GM12878 (cell line): ENCODE measurements at regions not wholly inside any gene's neighbourhood (a gene's known extent, or its start where the extent isn't known, plus 50 kb on each side); places are given as distances from the start of the nearest gene placed in this dataset.

Experiments used
- ATAC-seq: fragments of 200-7000 bp; cut with Tn5 transposase; 3 replicates; pipeline ENCODE4 v1.9.1; 2020; ENCODE audit warnings: mild to moderate bottlenecking, moderate library complexity
- BruUV-seq: library from RNA; stranded (reverse); fragments of 400-500 nt; replicated peaks from 2 replicates; lab custom pipeline; 2021; lab: Mats Ljungman, UMichigan
- CTCF ChIA-PET: fragments of 300-600 bp; sonication (Branson Sonifier 250); formaldehyde crosslinking; extraction: SDS; loops from one replicate; lab custom pipeline; 2021; ENCODE audit warnings: inconsistent platforms; lab: Yijun Ruan, JAX
- POLR2A ChIA-PET: fragments of 350-600 bp; formaldehyde crosslinking; extraction: SDS; loops from one replicate; lab custom pipeline; 2021; ENCODE audit warnings: inconsistent platforms; lab: Charles Lee
- RAD21 ChIA-PET: fragments of 300-600 bp; sonication (Branson Sonifier 250); formaldehyde crosslinking; loops from one replicate; lab custom pipeline; 2023; ENCODE audit warnings: antibody characterized with exemption; ENCODE audit not compliant: unreplicated experiment; lab: Charles Lee
- SMC1A ChIA-PET: fragments of 300-600 bp; sonication (Branson Sonifier 250); formaldehyde crosslinking; loops from one replicate; lab custom pipeline; 2023; ENCODE audit not compliant: unreplicated experiment, uncharacterized antibody; lab: Charles Lee
- DNase-seq: peaks from one replicate; pipeline ENCODE4 v3.0.0-alpha.2; 2011; ENCODE audit warnings: low read depth, low spot score
- FAIRE-seq: peaks from 3 replicates; lab custom pipeline; 2011; peaks lifted over from hg19 to GRCh38; lab: Jason Lieb, UNC
- H2AFZ ChIP-seq: 2 replicates; pipeline ENCODE4 v1.6.0; 2011; ENCODE audit warnings: low read depth, low read length, control low read depth; ENCODE audit not compliant: control insufficient read depth
- H3K27ac ChIP-seq: 2 replicates; pipeline ENCODE4 v1.5.1; 2011; ENCODE audit warnings: control low read depth; ENCODE audit not compliant: control insufficient read depth, insufficient read depth
- H3K27me3 ChIP-seq, 2 experiments: replicated peaks in 1 of 2; 2 replicates each; pipeline versions ENCODE4 v1.6.0 to v1.6.1; 2011; ENCODE audit warnings: low read length in 1 of 2; ENCODE audit not compliant: control insufficient read depth in 2 of 2, insufficient read depth in 2 of 2
- H3K36me3 ChIP-seq, 2 experiments: 2 replicates each; pipeline ENCODE4 v1.5.1; 2011; ENCODE audit warnings: low read length in 1 of 2; ENCODE audit not compliant: control insufficient read depth in 2 of 2, insufficient read depth in 2 of 2
- H3K4me1 ChIP-seq: 2 replicates; pipeline ENCODE4 v1.6.1; 2011; ENCODE audit warnings: mild to moderate bottlenecking, low read length, moderate library complexity, mixed read lengths; ENCODE audit not compliant: control insufficient read depth, insufficient read depth
- H3K4me2 ChIP-seq: 2 replicates; pipeline ENCODE4 v1.6.0; 2011; ENCODE audit warnings: control low read depth; ENCODE audit not compliant: control insufficient read depth, insufficient read depth
- H3K4me3 ChIP-seq: fragments of 200-600 bp; sonication (generic); 2 replicates; pipeline ENCODE4 v1.5.1; 2016
- H3K79me2 ChIP-seq: 2 replicates; pipeline ENCODE4 v1.6.0; 2011; ENCODE audit warnings: low read length; ENCODE audit not compliant: control insufficient read depth, insufficient read depth
- H3K9ac ChIP-seq: 2 replicates; pipeline ENCODE4 v1.8.0; 2011; ENCODE audit warnings: low read length, control low read depth, mixed read lengths; ENCODE audit not compliant: control insufficient read depth, insufficient read depth
- H3K9me3 ChIP-seq: replicated peaks from 3 replicates; pipeline ENCODE4 v1.5.1; 2011; ENCODE audit warnings: mild to moderate bottlenecking, low read length; ENCODE audit not compliant: control insufficient read depth, insufficient read depth
- H4K20me1 ChIP-seq: 2 replicates; pipeline ENCODE4 v1.6.0; 2011; ENCODE audit not compliant: control insufficient read depth, insufficient read depth
- ESRRA ChIP-seq: IDR thresholded peaks from 2 replicates; pipeline ENCODE4 v1.6.1; 2012; ENCODE audit warnings: mild to moderate bottlenecking, low read length, improper control_type of control experiment
- GABPA ChIP-seq: IDR thresholded peaks from 2 replicates; pipeline ENCODE4 v1.6.1; 2014; ENCODE audit warnings: antibody characterized with exemption, low read depth, mild to moderate bottlenecking, inconsistent platforms
- HCFC1 ChIP-seq: fragments of 150-350 bp; IDR thresholded peaks from 2 replicates; pipeline ENCODE4 v1.6.1; 2014; ENCODE audit warnings: low read length
- JUND ChIP-seq: IDR thresholded peaks from 2 replicates; pipeline ENCODE4 v1.6.1; 2012; ENCODE audit warnings: low read depth, mild to moderate bottlenecking, low read length, improper control_type of control experiment, moderate library complexity
- KAT2A ChIP-seq: conservative IDR thresholded peaks from 2 replicates; pipeline ENCODE4 v1.6.1; 2011; ENCODE audit warnings: low read depth, low read length; ENCODE audit not compliant: control insufficient read depth
- MXI1 ChIP-seq: fragments of 150-350 bp; IDR thresholded peaks from 2 replicates; pipeline ENCODE4 v1.6.1; 2011; ENCODE audit warnings: low read depth, mild to moderate bottlenecking, inconsistent platforms, low read length, improper control_type of control experiment
- MYB ChIP-seq: fragments of 150-350 bp; IDR thresholded peaks from 2 replicates; pipeline ENCODE4 v1.6.1; 2014; ENCODE audit warnings: mild to moderate bottlenecking, low read depth, low read length, borderline replicate concordance
- PML ChIP-seq: IDR thresholded peaks from 2 replicates; pipeline ENCODE4 v1.6.1; 2012; ENCODE audit warnings: low read length, inconsistent platforms
- SRF ChIP-seq, 2 experiments: IDR thresholded peaks; 2 replicates each; pipeline ENCODE4 v1.6.1; 2011; ENCODE audit warnings: low read depth in 2 of 2, low read length in 2 of 2, mild to moderate bottlenecking in 1 of 2, moderate library complexity in 1 of 2
- STAT3 ChIP-seq: IDR thresholded peaks from 2 replicates; pipeline ENCODE4 v1.6.1; 2011; ENCODE audit warnings: low read depth, low read length, improper control_type of control experiment
- ZNF622 ChIP-seq: fragments of 450-650 bp; IDR thresholded peaks from 2 replicates; pipeline ENCODE4 v1.6.1; 2017; ENCODE audit warnings: mild to moderate bottlenecking, inconsistent platforms
- WGBS: methylation state at CpG from one replicate; pipeline ENCODE4 v1.1.6; 2016; ENCODE audit warnings: low lambda C conversion rate; ENCODE audit not compliant: insufficient replicate concordance, insufficient coverage; ENCODE audit errors: missing lambda C conversion rate; 5-methylcytosine and 5-hydroxymethylcytosine counted together
- in situ Hi-C: fragments of 300-500 bp; cut with MboI; formaldehyde crosslinking; loops from 9 replicates; pipeline ENCODE4 v1.14.3; 2018; ENCODE audit warnings: mixed read lengths
- intact Hi-C: fragments of 100-400 bp; cut with micrococcal nuclease; formaldehyde crosslinking; loops from one replicate; pipeline ENCODE4 v1.14.2; 2022; ENCODE audit not compliant: unreplicated experiment
- TF ChIP-seq, protein P1 (sequence below): fragments of 450-650 bp; IDR thresholded peaks from 2 replicates; pipeline ENCODE4 v1.6.1; 2017; ENCODE audit warnings: mild to moderate bottlenecking, low read depth, inconsistent platforms; ENCODE audit not compliant: poor library complexity, severe bottlenecking
- TF ChIP-seq, protein P2 (sequence below): fragments of 450-650 bp; IDR thresholded peaks from 2 replicates; pipeline ENCODE4 v1.6.1; 2014; ENCODE audit warnings: mild to moderate bottlenecking

DNA sequence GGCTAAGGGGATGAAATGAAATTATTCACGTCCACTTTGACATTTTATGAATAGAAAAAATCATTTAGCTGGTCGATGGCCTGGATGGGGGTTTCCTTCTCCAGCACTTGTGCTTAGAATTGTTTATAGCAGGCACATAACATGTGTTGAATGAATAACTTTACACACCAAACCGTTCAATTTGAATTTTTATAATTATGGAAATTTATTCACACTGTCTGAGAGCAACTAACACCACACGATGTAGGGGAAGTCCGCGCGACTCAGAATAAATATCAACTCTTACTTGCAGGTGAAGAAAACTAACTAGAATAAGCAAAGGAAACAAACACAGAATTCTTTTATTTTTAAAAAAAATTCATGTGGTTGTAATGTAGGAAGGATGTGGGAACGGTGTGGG, 81.3 kb downstream of the MINAR1 start:
- DNase-seq (no peak), FAIRE-seq (no peak), ATAC-seq (no peak)
- Histone ChIP-seq H3K27ac (no peak overlapping the region), H4K20me1 (no peaks in the 10 kb centered on the region), H3K4me1 (no peaks in the 10 kb centered on the region), H3K36me3 (no peaks in the 10 kb centered on the region), H2AFZ (no peak overlapping the region), H3K4me2 (no peak overlapping the region), H3K27me3 (no peaks in the 10 kb centered on the region; a peak in 1 of 4 replicates), H3K9me3 (no peaks in the 10 kb centered on the region), H3K79me2 (no peaks in the 10 kb centered on the region), H3K9ac (no peak overlapping the region), H3K4me3 (no peak overlapping the region)
- SMC1A ChIA-PET: no interaction called here
- 42% methylated on average over 8 of the region's 8 CpGs for WGBS
- POLR2A ChIA-PET: no interaction called here
- BruUV-seq: no TSS peak
- no peak for TF ChIP-seq MYB
- TF ChIP-seq, protein P1, sequence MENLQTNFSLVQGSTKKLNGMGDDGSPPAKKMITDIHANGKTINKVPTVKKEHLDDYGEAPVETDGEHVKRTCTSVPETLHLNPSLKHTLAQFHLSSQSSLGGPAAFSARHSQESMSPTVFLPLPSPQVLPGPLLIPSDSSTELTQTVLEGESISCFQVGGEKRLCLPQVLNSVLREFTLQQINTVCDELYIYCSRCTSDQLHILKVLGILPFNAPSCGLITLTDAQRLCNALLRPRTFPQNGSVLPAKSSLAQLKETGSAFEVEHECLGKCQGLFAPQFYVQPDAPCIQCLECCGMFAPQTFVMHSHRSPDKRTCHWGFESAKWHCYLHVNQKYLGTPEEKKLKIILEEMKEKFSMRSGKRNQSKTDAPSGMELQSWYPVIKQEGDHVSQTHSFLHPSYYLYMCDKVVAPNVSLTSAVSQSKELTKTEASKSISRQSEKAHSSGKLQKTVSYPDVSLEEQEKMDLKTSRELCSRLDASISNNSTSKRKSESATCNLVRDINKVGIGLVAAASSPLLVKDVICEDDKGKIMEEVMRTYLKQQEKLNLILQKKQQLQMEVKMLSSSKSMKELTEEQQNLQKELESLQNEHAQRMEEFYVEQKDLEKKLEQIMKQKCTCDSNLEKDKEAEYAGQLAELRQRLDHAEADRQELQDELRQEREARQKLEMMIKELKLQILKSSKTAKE: no peak
- TF ChIP-seq JUND: no peak
- TF ChIP-seq ESRRA: no peak
- TF ChIP-seq GABPA: no peak
- TF ChIP-seq HCFC1: no peak
- no peak for TF ChIP-seq SRF (IDR thresholded peaks at IDR 0.05; ENCODE audit: low read depth in 2 of 2, low read length in 2 of 2)
- no peak for TF ChIP-seq KAT2A
- TF ChIP-seq ZNF622: no peak
- TF ChIP-seq, protein P2, sequence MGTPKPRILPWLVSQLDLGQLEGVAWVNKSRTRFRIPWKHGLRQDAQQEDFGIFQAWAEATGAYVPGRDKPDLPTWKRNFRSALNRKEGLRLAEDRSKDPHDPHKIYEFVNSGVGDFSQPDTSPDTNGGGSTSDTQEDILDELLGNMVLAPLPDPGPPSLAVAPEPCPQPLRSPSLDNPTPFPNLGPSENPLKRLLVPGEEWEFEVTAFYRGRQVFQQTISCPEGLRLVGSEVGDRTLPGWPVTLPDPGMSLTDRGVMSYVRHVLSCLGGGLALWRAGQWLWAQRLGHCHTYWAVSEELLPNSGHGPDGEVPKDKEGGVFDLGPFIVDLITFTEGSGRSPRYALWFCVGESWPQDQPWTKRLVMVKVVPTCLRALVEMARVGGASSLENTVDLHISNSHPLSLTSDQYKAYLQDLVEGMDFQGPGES: no peak
- no peak for TF ChIP-seq STAT3
- TF ChIP-seq MXI1: no peak
- no peak for TF ChIP-seq PML
- CTCF ChIA-PET: no interaction called here
- intact Hi-C loops (no loop called here), in situ Hi-C loops (no loop called here)
- RAD21 ChIA-PET: no interaction called here
